OCI-LY1 (cell line): ENCODE measurements at regions not wholly inside any gene's neighbourhood (a gene's known extent, or its start where the extent isn't known, plus 50 kb on each side); places are given as distances from the start of the nearest gene placed in this dataset.

Experiments used
- CTCF ChIP-seq: fragments of 200-600 bp; sonication (generic), shearing (Covaris generic); IDR thresholded peaks from 2 replicates; pipeline ENCODE4 v1.5.1; 2017; ENCODE audit warnings: mild to moderate bottlenecking, antibody characterized with exemption, low read length, moderate library complexity, mixed read lengths
- EZH2 ChIP-seq: fragments of 200-600 bp; sonication (generic), shearing (Covaris generic); IDR thresholded peaks from 2 replicates; pipeline ENCODE4 v1.8.0; 2017; ENCODE audit warnings: borderline replicate concordance, mixed run types, mild to moderate bottlenecking, antibody characterized with exemption, low read length, moderate library complexity, mixed read lengths

- no peak for TF ChIP-seq EZH2
- TF ChIP-seq CTCF, result no peak
Measured at GRCh38 chr5:4523038-4523437, 617.1 kb upstream of the ADAMTS16 start.
